ENCODE measurements at regions not wholly inside any gene's neighbourhood (a gene's known extent, or its start where the extent isn't known, plus 50 kb on each side); places are given as distances from the start of the nearest gene placed in this dataset.

- no peak for TF ChIP-seq POLR2A (IDR thresholded peaks at IDR 0.05)
- no peak for TF ChIP-seq CTCF (IDR thresholded peaks at IDR 0.05)
These were observed 93.6 kb upstream of the FER start for GRCh38 chr5:108654051-108654450.
